ENCODE measurements at regions not wholly inside any gene's neighbourhood (a gene's known extent, or its start where the extent isn't known, plus 50 kb on each side); places are given as distances from the start of the nearest gene placed in this dataset.

DNA sequence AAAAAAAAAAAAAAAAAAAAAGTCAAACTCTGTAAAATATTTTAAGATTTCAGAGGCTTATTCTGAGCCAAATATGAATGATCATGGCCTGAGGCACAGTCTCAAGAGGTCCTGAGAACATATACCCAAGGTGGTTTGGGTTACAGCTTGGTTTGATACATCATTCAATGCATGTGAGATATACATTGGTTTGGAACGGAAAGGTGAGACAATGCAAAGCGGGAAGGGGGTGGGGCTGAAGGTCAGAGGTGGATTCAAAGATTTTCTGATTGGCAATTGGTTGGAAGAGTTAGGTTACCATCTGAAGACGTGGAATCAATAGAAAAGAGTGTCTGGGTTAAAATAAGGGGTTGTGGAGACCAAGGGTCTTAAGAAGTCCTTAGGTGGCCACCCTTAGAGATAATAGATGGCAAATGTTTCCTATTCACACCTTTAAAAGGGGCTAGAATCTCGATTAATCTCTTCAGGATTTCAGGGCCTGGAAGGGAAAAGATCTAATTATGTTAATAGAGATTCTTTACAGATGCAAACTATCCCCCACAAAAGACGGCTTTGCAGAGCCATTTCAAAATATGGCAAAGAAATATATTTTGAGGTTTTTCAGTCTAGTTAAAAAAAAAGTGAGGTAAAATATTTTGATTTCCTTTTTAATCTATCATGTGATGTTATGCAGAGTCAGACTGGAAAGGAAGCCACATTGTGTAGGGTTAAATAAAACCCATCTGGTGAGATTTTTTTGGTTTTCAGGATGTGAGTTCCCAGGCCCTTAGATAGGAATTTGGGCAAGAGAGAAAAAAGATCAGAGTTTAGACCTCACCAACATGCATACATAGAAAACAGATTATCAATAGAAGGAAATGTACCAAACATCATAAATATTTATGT lies 173.8 kb upstream of the CNOT2 start:
- no peaks in the 10 kb centered on the region for H3K27me3 ChIP-seq
- intact Hi-C loops (cut with DNase I; ENCODE audit: low total_unique reads), result no loop called here
- H3K4me3 ChIP-seq, result no peak overlapping the region
- H3K36me3 ChIP-seq, result no peaks in the 10 kb centered on the region
- H3K4me1 ChIP-seq, result no peaks in the 10 kb centered on the region
- H3K9me3 ChIP-seq, result no peaks in the 10 kb centered on the region
- TF ChIP-seq CTCF (IDR thresholded peaks at IDR 0.05) (no peak), POLR2A (IDR thresholded peaks at IDR 0.05) (no peak), POLR2AphosphoS5 (IDR thresholded peaks at IDR 0.05) (no peak)
- no peak overlapping the region for H3K27ac ChIP-seq
- no peak for DNase-seq (ENCODE audit: low spot score in 2 of 2)

DNA sequence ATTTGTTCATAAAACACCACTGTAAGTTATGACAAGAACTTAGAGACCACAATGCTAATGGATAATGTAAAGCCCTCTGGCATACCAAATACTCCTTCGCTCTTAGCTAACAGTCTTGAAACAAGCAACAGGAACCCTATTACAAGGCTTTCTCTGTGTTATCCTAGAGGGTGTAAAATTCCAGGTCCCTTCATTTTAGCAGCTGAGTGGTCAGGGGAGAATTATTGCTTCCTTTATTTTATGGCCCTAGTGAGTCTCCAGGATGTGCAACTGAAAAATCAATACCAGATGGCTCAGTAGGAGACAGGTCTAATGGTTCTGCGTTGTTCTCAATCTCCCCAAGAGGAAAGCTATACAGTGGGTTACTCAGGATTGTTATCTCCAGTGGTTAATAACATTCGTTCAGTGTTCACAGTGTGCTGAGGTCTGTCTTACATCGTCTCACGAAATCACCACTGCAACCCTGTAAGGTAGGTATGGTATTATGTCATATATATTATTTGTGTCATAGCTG lies 172.7 kb upstream of the CNOT2 start:
- no peak overlapping the region for H3K4me3 ChIP-seq
- H3K27me3 ChIP-seq, result no peaks in the 10 kb centered on the region
- H3K27ac ChIP-seq, result no peak overlapping the region
- H3K36me3 ChIP-seq, result no peaks in the 10 kb centered on the region
- no peak for DNase-seq (ENCODE audit: low spot score in 2 of 2)
- H3K4me1 ChIP-seq, result no peaks in the 10 kb centered on the region
- intact Hi-C loops (cut with DNase I; ENCODE audit: low total_unique reads), result no loop called here
- H3K9me3 ChIP-seq, result no peaks in the 10 kb centered on the region
- no peak for TF ChIP-seq POLR2A (IDR thresholded peaks at IDR 0.05)
- no peak for TF ChIP-seq CTCF (IDR thresholded peaks at IDR 0.05)
- no peak for TF ChIP-seq POLR2AphosphoS5 (IDR thresholded peaks at IDR 0.05)

- H3K4me3 ChIP-seq, result no peak overlapping the region
- no peaks in the 10 kb centered on the region for H3K4me1 ChIP-seq
- H3K9me3 ChIP-seq, result no peaks in the 10 kb centered on the region
- TF ChIP-seq POLR2AphosphoS5 (IDR thresholded peaks at IDR 0.05), result no peak
- no peak for TF ChIP-seq CTCF (IDR thresholded peaks at IDR 0.05)
- TF ChIP-seq POLR2A (IDR thresholded peaks at IDR 0.05), result no peak
- DNase-seq (ENCODE audit: low spot score in 2 of 2), result no peak
- no peaks in the 10 kb centered on the region for H3K36me3 ChIP-seq
- H3K27me3 ChIP-seq, result no peaks in the 10 kb centered on the region
- H3K27ac ChIP-seq, result no peak overlapping the region
- intact Hi-C loops (cut with DNase I; ENCODE audit: low total_unique reads), result no loop called here
Observed at GRCh38 chr12:70074510-70074909, 168.7 kb upstream of the CNOT2 start.

DNA sequence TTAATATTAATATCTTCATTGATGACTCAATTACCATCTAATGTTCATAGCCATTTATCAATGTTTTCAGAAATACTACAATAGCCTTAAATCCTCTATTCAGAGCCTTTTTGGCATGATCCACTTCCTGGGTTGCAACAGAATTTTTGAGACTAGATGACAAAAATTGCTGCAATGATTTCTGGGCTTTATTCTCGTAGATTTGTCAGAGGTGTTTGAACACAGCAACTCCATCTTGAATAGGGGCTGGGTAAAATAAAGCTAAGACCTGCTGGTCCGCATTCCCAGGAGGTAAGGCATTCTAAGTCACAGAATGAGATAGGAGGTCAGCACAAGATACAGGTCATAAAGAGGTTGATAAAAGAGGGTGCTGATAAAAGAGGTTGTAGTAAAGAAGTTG lies 165.8 kb upstream of the CNOT2 start:
- intact Hi-C loops (cut with DNase I; ENCODE audit: low total_unique reads), result no loop called here
- Histone ChIP-seq H3K36me3 (no peaks in the 10 kb centered on the region), H3K27ac (no peak overlapping the region), H3K27me3 (no peaks in the 10 kb centered on the region), H3K4me1 (no peaks in the 10 kb centered on the region), H3K9me3 (no peaks in the 10 kb centered on the region), H3K4me3 (no peak overlapping the region)
- no peak for TF ChIP-seq POLR2A (IDR thresholded peaks at IDR 0.05)
- no peak for TF ChIP-seq POLR2AphosphoS5 (IDR thresholded peaks at IDR 0.05)
- no peak for TF ChIP-seq CTCF (IDR thresholded peaks at IDR 0.05)
- no peak for DNase-seq (ENCODE audit: low spot score in 2 of 2)

GRCh38 chr12:70078161-70078560 lies 165.1 kb upstream of the CNOT2 start:
- no peak overlapping the region for H3K27ac ChIP-seq
- no peaks in the 10 kb centered on the region for H3K27me3 ChIP-seq
- intact Hi-C loops (cut with DNase I; ENCODE audit: low total_unique reads), result no loop called here
- H3K9me3 ChIP-seq, result no peaks in the 10 kb centered on the region
- TF ChIP-seq CTCF (IDR thresholded peaks at IDR 0.05), result no peak
- no peak for TF ChIP-seq POLR2A (IDR thresholded peaks at IDR 0.05)
- TF ChIP-seq POLR2AphosphoS5 (IDR thresholded peaks at IDR 0.05), result no peak
- H3K4me1 ChIP-seq, result no peaks in the 10 kb centered on the region
- H3K4me3 ChIP-seq, result no peak overlapping the region
- H3K36me3 ChIP-seq, result no peaks in the 10 kb centered on the region
- DNase-seq (ENCODE audit: low spot score in 2 of 2), result no peak

Data from breast epithelium (tissue), 4 donors.